ENCODE measurements at regions not wholly inside any gene's neighbourhood (a gene's known extent, or its start where the extent isn't known, plus 50 kb on each side); places are given as distances from the start of the nearest gene placed in this dataset.

- Histone ChIP-seq H3K27me3 (ENCODE audit: insufficient read depth, low read depth) (no peaks in the 10 kb centered on the region), H3K4me2 (no peak overlapping the region), H4K20me1 (ENCODE audit: insufficient read depth) (no peaks in the 10 kb centered on the region), H3K9ac (no peak overlapping the region), H3K27ac (no peak overlapping the region), H3K4me3 (IDR thresholded peaks at IDR 0.05; ENCODE audit: insufficient read depth, low read depth, low read length) (no peak overlapping the region), H2AFZ (ENCODE audit: low read depth) (no peak overlapping the region), H3K4me1 (ENCODE audit: low read depth, poor library complexity, severe bottlenecking) (peaks cover 9% of the 10 kb centered on the region), H3K36me3 (ENCODE audit: insufficient read depth) (no peaks in the 10 kb centered on the region), H3K79me2 (ENCODE audit: insufficient read depth, low read depth) (no peaks in the 10 kb centered on the region)
- TF ChIP-seq, protein P1, sequence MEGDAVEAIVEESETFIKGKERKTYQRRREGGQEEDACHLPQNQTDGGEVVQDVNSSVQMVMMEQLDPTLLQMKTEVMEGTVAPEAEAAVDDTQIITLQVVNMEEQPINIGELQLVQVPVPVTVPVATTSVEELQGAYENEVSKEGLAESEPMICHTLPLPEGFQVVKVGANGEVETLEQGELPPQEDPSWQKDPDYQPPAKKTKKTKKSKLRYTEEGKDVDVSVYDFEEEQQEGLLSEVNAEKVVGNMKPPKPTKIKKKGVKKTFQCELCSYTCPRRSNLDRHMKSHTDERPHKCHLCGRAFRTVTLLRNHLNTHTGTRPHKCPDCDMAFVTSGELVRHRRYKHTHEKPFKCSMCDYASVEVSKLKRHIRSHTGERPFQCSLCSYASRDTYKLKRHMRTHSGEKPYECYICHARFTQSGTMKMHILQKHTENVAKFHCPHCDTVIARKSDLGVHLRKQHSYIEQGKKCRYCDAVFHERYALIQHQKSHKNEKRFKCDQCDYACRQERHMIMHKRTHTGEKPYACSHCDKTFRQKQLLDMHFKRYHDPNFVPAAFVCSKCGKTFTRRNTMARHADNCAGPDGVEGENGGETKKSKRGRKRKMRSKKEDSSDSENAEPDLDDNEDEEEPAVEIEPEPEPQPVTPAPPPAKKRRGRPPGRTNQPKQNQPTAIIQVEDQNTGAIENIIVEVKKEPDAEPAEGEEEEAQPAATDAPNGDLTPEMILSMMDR (conservative IDR thresholded peaks at IDR 0.05; ENCODE audit: low read depth, low read length) = no peak
Observed at GRCh38 chr6:55696501-55696900, 117.5 kb upstream of the HMGCLL1 start.

- Histone ChIP-seq H3K27ac (no peak overlapping the region), H3K79me2 (ENCODE audit: insufficient read depth, low read depth) (no peaks in the 10 kb centered on the region), H3K27me3 (ENCODE audit: insufficient read depth, low read depth) (no peaks in the 10 kb centered on the region), H3K36me3 (ENCODE audit: insufficient read depth) (no peaks in the 10 kb centered on the region; the same call in 1 of the 2 replicates), H2AFZ (ENCODE audit: low read depth) (no peak overlapping the region), H3K9ac (no peak overlapping the region), H4K20me1 (ENCODE audit: insufficient read depth) (no peaks in the 10 kb centered on the region), H3K4me3 (IDR thresholded peaks at IDR 0.05; ENCODE audit: insufficient read depth, low read depth, low read length) (no peak overlapping the region), H3K4me2 (no peak overlapping the region), H3K4me1 (ENCODE audit: low read depth, poor library complexity, severe bottlenecking) (peaks cover 9% of the 10 kb centered on the region)
- TF ChIP-seq, protein P1 (conservative IDR thresholded peaks at IDR 0.05; ENCODE audit: low read depth, low read length) = no peak
Observed at GRCh38 chr6:55696041-55696440, 117.0 kb upstream of the HMGCLL1 start.

GRCh38 chr6:55694759-55695158, 115.8 kb upstream of the HMGCLL1 start:
- TF ChIP-seq, protein P1 (conservative IDR thresholded peaks at IDR 0.05; ENCODE audit: low read depth, low read length) = no peak

DNA sequence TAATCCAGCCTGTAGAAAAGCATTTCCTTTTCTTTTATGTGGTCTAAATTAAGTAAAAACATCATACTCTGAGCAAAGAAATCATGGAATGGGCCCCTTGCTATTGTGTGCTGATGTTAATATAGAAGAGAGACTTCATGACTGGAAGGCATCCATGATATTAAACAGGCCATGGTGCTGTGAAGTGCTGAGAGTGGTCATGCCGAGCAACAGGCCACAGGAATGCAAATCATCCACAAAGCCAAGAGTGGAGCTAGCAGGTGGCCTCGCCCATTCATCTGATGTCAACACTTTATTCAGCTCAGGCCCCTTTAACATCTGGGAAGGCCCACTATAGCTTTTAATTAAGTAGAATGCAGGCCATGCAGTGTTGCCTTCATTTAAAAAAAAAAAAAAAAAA, 115.2 kb upstream of the HMGCLL1 start:
- Histone ChIP-seq H4K20me1 (ENCODE audit: insufficient read depth) (no peaks in the 10 kb centered on the region), H3K79me2 (ENCODE audit: insufficient read depth, low read depth) (no peaks in the 10 kb centered on the region), H3K36me3 (ENCODE audit: insufficient read depth) (no peaks in the 10 kb centered on the region; the same call in 1 of the 2 replicates), H3K9ac (no peak overlapping the region), H3K4me3 (IDR thresholded peaks at IDR 0.05; ENCODE audit: insufficient read depth, low read depth, low read length) (no peak overlapping the region), H3K4me1 (ENCODE audit: low read depth, poor library complexity, severe bottlenecking) (peaks cover 9% of the 10 kb centered on the region), H2AFZ (ENCODE audit: low read depth) (no peak overlapping the region), H3K4me2 (0 out of 2 replicates have a peak overlapping the region, but pooled peaks have one; percentile 4), H3K27me3 (ENCODE audit: insufficient read depth, low read depth) (no peaks in the 10 kb centered on the region), H3K27ac (no peak overlapping the region)
- TF ChIP-seq, protein P1 (conservative IDR thresholded peaks at IDR 0.05; ENCODE audit: low read depth, low read length) = no peak

More at GRCh38 chr6:55694759-55695158, 115.8 kb upstream of the HMGCLL1 start:
- Histone ChIP-seq H3K4me1 (ENCODE audit: low read depth, poor library complexity, severe bottlenecking) (peaks cover 9% of the 10 kb centered on the region), H3K9ac (no peak overlapping the region), H3K27me3 (ENCODE audit: insufficient read depth, low read depth) (no peaks in the 10 kb centered on the region), H4K20me1 (ENCODE audit: insufficient read depth) (no peaks in the 10 kb centered on the region), H3K27ac (no peak overlapping the region), H2AFZ (ENCODE audit: low read depth) (no peak overlapping the region), H3K4me3 (IDR thresholded peaks at IDR 0.05; ENCODE audit: insufficient read depth, low read depth, low read length) (no peak overlapping the region), H3K79me2 (ENCODE audit: insufficient read depth, low read depth) (no peaks in the 10 kb centered on the region), H3K36me3 (ENCODE audit: insufficient read depth) (no peaks in the 10 kb centered on the region; the same call in 1 of the 2 replicates), H3K4me2 (no peak overlapping the region)
